ENCODE measurements at regions not wholly inside any gene's neighbourhood (a gene's known extent, or its start where the extent isn't known, plus 50 kb on each side); places are given as distances from the start of the nearest gene placed in this dataset.
A peak's percentile ranks its signal among the peaks of the same experiment; 100 is the strongest.

DNA sequence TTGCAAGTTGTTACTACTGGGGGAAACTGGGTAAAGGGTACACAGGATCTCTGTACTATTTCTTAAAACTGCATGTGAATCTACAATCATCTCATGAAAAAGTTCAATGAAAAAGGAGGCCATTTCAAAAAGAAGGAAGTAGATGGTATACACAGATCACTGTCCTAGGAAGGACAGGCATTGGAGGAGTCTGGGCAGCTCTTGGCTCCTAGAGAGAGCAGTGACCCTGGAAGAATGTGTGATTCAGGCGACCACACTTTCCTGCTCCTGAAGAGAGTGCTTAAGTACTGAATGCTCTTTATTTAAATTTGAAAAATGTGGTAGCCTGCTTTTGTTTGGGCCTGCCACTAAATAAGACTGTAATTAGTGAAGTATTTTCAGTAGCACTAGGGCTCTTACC is 318.1 kb upstream of the CASK start:
- peaks cover 28% of the 10 kb centered on the region for H3K4me1 Mint-ChIP-seq
- ChIA-PET CTCF (no interaction called here), POLR2A (no interaction called here)
- H3K9me3 Mint-ChIP-seq: peaks cover 18% of the 10 kb centered on the region; the same call in 1 of the 2 replicates
- H3K4me3 Mint-ChIP-seq: no peak overlapping the region
- ATAC-seq (peak; percentile 77), DNase-seq (ENCODE audit: low spot score) (no peak)
- TF ChIP-seq EMX1 (CRISPR knock-in tag; IDR thresholded peaks at IDR 0.05): no peak
- no peak for TF ChIP-seq JAZF1 (CRISPR knock-in tag; IDR thresholded peaks at IDR 0.05)
- no peak for TF ChIP-seq NFE2L1 (CRISPR knock-in tag; IDR thresholded peaks at IDR 0.05)
- no peak for TF ChIP-seq STAT6 (CRISPR knock-in tag; conservative IDR thresholded peaks at IDR 0.05; ENCODE audit: low read depth)
- TF ChIP-seq ZNF671 (CRISPR knock-in tag; IDR thresholded peaks at IDR 0.05): no peak
- no peak for TF ChIP-seq NR1H2 (CRISPR knock-in tag; IDR thresholded peaks at IDR 0.05)
- no peak for TF ChIP-seq CREM (CRISPR knock-in tag; IDR thresholded peaks at IDR 0.05)
- TF ChIP-seq ZBTB21 (CRISPR knock-in tag; IDR thresholded peaks at IDR 0.05; ENCODE audit: borderline replicate concordance): no peak
- no peak for TF ChIP-seq ZNF532 (CRISPR knock-in tag; IDR thresholded peaks at IDR 0.05; ENCODE audit: borderline replicate concordance)
- TF ChIP-seq FOXP4 (CRISPR knock-in tag; IDR thresholded peaks at IDR 0.05): no peak
- no peak for TF ChIP-seq MLX (CRISPR knock-in tag; IDR thresholded peaks at IDR 0.05)
- TF ChIP-seq, protein P1, sequence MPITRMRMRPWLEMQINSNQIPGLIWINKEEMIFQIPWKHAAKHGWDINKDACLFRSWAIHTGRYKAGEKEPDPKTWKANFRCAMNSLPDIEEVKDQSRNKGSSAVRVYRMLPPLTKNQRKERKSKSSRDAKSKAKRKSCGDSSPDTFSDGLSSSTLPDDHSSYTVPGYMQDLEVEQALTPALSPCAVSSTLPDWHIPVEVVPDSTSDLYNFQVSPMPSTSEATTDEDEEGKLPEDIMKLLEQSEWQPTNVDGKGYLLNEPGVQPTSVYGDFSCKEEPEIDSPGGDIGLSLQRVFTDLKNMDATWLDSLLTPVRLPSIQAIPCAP (CRISPR knock-in tag; IDR thresholded peaks at IDR 0.05): no peak
- H3K36me3 Mint-ChIP-seq: no peaks in the 10 kb centered on the region
- H3K27ac Mint-ChIP-seq: peak overlapping the region; percentile 79
- H3K27me3 Mint-ChIP-seq (ENCODE audit: low read depth): no peaks in the 10 kb centered on the region

DNA sequence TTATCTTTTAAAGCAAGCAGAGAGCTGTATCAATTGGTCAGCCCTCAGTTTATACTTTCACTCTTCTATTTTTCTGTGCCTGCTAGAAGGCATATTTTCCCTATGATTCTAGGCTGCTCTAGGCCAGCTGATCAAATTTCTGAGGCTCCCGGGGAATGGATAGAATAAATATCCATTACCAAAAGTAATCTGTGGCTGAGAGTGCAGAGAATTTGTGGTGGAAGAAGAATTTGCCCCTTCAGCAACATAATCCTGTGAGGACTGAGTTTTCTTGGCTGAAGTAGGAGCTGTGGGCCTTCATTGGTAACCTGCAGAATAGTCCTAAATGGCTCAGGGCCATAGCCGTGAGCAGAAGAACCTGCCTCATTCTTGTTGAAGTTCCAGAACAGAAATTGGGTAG is 314.6 kb upstream of the CASK start:
- TF ChIP-seq, protein P2, sequence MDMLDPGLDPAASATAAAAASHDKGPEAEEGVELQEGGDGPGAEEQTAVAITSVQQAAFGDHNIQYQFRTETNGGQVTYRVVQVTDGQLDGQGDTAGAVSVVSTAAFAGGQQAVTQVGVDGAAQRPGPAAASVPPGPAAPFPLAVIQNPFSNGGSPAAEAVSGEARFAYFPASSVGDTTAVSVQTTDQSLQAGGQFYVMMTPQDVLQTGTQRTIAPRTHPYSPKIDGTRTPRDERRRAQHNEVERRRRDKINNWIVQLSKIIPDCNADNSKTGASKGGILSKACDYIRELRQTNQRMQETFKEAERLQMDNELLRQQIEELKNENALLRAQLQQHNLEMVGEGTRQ (CRISPR knock-in tag; IDR thresholded peaks at IDR 0.05): no peak
- TF ChIP-seq, protein P3, sequence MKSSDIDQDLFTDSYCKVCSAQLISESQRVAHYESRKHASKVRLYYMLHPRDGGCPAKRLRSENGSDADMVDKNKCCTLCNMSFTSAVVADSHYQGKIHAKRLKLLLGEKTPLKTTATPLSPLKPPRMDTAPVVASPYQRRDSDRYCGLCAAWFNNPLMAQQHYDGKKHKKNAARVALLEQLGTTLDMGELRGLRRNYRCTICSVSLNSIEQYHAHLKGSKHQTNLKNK (CRISPR knock-in tag; IDR thresholded peaks at IDR 0.05): no peak
- TF ChIP-seq ZNF281 (CRISPR knock-in tag; IDR thresholded peaks at IDR 0.05) (no peak), RELA (CRISPR knock-in tag; IDR thresholded peaks at IDR 0.05; ENCODE audit: borderline replicate concordance) (no peak), ZBTB21 (CRISPR knock-in tag; IDR thresholded peaks at IDR 0.05; ENCODE audit: borderline replicate concordance) (no peak), ETV6 (CRISPR knock-in tag; IDR thresholded peaks at IDR 0.05) (no peak)
- ATAC-seq: no peak
- DNase-seq (ENCODE audit: low spot score): no peak
- no peaks in the 10 kb centered on the region for H3K27me3 Mint-ChIP-seq (ENCODE audit: low read depth)
- peaks cover 25% of the 10 kb centered on the region for H3K4me1 Mint-ChIP-seq
- ChIA-PET POLR2A (no interaction called here), CTCF (no interaction called here)
- H3K27ac Mint-ChIP-seq: no peak overlapping the region
- H3K9me3 Mint-ChIP-seq: peaks cover 18% of the 10 kb centered on the region; the same call in 1 of the 2 replicates
- no peaks in the 10 kb centered on the region for H3K36me3 Mint-ChIP-seq
- no peak overlapping the region for H3K4me3 Mint-ChIP-seq
